ENCODE measurements at regions not wholly inside any gene's neighbourhood (a gene's known extent, or its start where the extent isn't known, plus 50 kb on each side); places are given as distances from the start of the nearest gene placed in this dataset.

- no peak for DNase-seq (ENCODE audit: low read depth in 2 of 2)
Measured at GRCh38 chr5:174287761-174288160, 242.3 kb downstream of the NSG2 start.

- DNase-seq (ENCODE audit: low read depth in 2 of 2) = no peak
Measured at GRCh38 chr5:174288439-174288838, 242.9 kb downstream of the NSG2 start.

- DNase-seq (ENCODE audit: low read depth in 2 of 2) = no peak
Measured at GRCh38 chr5:174291162-174291561, 245.7 kb downstream of the NSG2 start.

- DNase-seq (ENCODE audit: low read depth in 2 of 2) = no peak
Measured at GRCh38 chr5:174292348-174292747, 246.8 kb downstream of the NSG2 start.

- DNase-seq (ENCODE audit: low read depth in 2 of 2) = no peak
Measured at GRCh38 chr5:174293006-174293405, 247.5 kb downstream of the NSG2 start.

DNA sequence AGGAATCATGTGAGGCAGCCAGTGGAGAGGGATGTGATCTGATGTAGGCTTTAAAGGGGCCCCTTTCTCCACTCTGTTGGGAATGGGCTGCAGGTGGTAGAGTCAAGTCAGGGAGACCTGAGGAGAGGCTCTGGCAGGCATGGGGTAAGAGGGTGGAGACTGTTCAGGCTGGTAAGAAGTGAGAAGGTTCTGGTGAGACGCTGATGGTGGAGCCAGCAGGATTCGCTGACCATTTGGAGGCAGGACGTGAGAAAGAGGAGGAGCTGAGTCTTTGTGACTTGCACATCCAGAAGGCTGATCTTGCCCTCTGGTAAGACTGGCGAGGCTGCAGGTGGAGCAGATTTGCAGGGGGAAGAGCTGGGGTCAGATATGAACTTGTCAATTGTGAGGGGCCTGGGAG lies 248.0 kb downstream of the NSG2 start:
- no peak for DNase-seq (ENCODE audit: low read depth in 2 of 2)

GRCh38 chr5:174294891-174295620 lies 249.6 kb downstream of the NSG2 start:
- no peak for DNase-seq (ENCODE audit: low read depth in 2 of 2)

GRCh38 chr5:174295702-174296436 lies 250.4 kb downstream of the NSG2 start:
- no peak for DNase-seq (ENCODE audit: low read depth in 2 of 2)

DNA sequence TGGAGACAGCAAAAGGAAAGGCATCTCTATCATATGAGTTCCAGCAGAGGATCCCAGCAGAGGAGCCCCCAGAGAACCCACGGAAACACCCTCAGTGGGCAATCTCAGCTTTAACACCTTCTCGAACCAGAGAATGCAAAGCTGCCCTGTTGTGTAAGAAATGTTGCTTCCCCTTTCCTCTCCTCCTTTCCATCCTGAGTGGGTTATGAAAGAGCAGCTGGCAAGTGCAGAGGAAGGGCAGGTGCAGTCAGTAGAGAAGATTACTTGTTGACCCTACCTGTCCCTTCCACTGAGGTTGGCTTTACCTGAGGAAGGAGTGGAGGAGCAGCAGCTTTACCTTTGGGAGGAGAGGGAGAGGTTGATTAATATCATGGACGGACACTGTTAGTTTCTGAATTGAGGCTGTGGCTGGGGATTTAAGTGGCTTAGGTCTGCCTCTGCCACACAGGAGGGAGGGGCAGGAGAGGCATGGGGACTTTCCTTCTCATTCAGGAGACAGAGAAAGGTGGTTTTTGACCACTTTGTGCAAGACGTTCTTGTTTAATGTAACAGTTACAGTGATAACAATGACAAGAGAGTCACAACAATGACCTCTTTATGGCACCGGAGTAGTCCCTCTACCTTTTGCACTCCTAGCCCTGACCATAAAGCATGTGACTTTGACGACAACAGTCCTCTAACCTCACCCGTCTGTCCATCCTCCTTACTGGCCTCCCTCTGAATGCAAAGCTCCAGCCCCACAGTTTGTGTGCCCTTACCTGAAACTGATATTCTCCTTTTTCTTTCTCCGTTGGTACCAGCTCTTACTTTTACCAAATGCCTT lies 254.8 kb downstream of the NSG2 start:
- DNase-seq (ENCODE audit: low read depth in 2 of 2) = no peak

GRCh38 chr5:174300941-174301761 lies 255.6 kb downstream of the NSG2 start:
- DNase-seq (ENCODE audit: low read depth in 2 of 2) = no peak

- DNase-seq (ENCODE audit: low read depth in 2 of 2) = no peak
Measured at GRCh38 chr5:174301848-174302625, 256.5 kb downstream of the NSG2 start.

GRCh38 chr5:174303035-174303434 lies 257.5 kb downstream of the NSG2 start:
- DNase-seq (ENCODE audit: low read depth in 2 of 2) = no peak

DNA sequence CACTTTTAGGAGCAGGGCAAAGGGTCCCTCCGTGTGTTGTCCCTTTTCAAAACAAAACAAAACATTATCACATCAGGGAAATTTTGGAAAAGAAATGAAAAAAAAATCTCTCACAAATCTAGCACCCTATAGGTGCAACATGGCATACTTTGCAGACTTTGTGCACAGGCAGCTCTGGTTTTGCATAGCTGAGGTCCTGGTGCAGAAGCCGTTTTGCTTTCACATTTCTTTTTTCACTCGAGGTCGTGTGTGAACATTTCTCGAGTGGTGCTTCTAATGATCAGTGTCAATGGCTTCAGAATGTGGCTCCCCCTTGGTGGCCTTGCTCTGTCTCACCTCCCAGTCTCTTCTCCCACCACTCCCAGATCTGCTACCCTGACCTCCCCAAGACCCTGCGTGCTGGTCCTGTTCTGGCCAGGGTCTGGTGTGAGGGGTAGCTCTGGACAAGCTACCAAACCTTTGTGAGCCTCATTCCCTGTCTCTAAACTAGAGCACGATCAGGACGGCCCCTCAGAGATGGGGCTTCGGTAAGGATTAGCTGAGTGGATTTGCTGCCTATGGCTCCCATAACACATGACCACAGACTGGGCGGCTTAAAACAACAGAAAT lies 258.0 kb downstream of the NSG2 start:
- DNase-seq (ENCODE audit: low read depth in 2 of 2) = no peak

DNA sequence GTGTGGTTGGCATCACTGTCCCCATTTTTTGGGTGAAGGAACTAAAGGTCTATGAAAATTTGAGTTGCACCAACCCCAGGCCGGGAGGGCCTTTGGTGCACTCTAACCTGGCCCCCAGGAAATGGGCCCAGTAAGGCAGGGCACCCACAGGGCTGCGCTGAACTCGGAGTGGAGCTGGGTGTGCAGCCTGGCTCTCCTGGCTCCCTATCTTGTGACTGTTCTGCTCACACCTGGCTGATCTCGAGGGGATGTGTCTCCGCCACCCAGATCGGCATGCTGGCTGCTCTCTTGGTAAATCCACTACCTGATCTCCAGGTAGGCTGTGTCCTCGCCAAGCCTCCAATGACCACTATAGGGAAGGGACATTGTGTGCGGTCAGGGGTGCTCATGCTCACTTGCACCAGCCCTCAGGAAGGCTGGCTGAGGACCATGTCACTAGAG lies 259.8 kb downstream of the NSG2 start:
- DNase-seq (ENCODE audit: low read depth in 2 of 2) = no peak

GRCh38 chr5:174306345-174307030 lies 261.0 kb downstream of the NSG2 start:
- DNase-seq (ENCODE audit: low read depth in 2 of 2) = no peak

GRCh38 chr5:174307031-174307408 lies 261.5 kb downstream of the NSG2 start:
- no peak for DNase-seq (ENCODE audit: low read depth in 2 of 2)

DNA sequence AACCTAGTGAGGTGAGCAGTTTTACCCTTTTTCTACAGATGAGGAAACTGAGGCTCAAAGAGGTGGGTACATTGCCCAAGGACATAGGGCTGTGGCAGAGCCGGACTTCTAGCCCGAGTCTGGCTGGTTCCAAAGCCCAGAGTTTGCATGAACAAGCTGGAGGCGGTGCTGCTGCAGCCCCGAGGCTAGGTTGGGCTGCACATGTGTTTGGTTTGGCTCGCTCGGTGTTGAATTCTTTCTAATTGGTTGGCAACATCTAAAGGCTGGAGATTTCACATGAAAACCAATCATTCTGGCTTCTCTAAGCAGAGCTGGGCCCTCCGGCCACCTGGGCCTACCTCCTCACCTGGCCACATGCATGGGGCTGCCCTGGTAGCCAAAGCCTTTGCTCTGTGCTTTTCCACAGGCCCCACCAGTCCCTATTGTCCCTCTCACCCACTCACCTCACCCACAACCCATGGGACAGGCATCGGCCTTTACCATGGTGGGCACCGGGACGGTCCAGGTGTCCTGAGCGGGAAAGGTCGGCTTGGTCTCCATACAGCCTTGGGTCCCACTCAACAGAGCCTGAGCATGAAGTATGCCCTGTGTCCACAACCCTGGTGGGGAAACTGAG lies 262.3 kb downstream of the NSG2 start:
- DNase-seq (ENCODE audit: low read depth in 2 of 2) = no peak

- no peak for DNase-seq (ENCODE audit: low read depth in 2 of 2)
Measured at GRCh38 chr5:174309131-174309795, 263.8 kb downstream of the NSG2 start.

GRCh38 chr5:174310243-174310642 lies 264.7 kb downstream of the NSG2 start:
- no peak for DNase-seq (ENCODE audit: low read depth in 2 of 2)
